HG03432 (cell line): ENCODE measurements at regions not wholly inside any gene's neighbourhood (a gene's known extent, or its start where the extent isn't known, plus 50 kb on each side); places are given as distances from the start of the nearest gene placed in this dataset.
"Not testable (repeated sequence)": the region's sequence is repeated elsewhere in the genome, so short reads cannot be mapped to it uniquely, and the experiment has no call there.

Experiments
- ATAC-seq: cut with Tn5 transposase; IDR thresholded peaks from one replicate; pipeline ENCODE4 v1.9.1; 2021; ENCODE audit warnings: mild to moderate bottlenecking, moderate library complexity; ENCODE audit not compliant: unreplicated experiment

- ATAC-seq: no peak
Observed at GRCh38 chr2:55811048-55811447, 112.5 kb downstream of the EFEMP1 start.

GRCh38 chr2:55810622-55811020, 113.0 kb downstream of the EFEMP1 start:
- no peak for ATAC-seq

- no peak for ATAC-seq
Observed at GRCh38 chr2:55809875-55810621, 113.5 kb downstream of the EFEMP1 start.

- no peak for ATAC-seq
Observed at GRCh38 chr2:55807900-55808299, 114.3 kb upstream of the PNPT1 start.

GRCh38 chr2:55805686-55806085, 112.0 kb upstream of the PNPT1 start:
- ATAC-seq: no peak

GRCh38 chr2:55804535-55804934, 110.9 kb upstream of the PNPT1 start:
- no peak for ATAC-seq

- ATAC-seq: no peak
Observed at GRCh38 chr2:55802067-55802466, 108.4 kb upstream of the PNPT1 start.

GRCh38 chr2:55801436-55801835, 107.8 kb upstream of the PNPT1 start:
- ATAC-seq: no peak

GRCh38 chr2:55799624-55800023, 106.0 kb upstream of the PNPT1 start:
- ATAC-seq: not testable (repeated sequence)

GRCh38 chr2:55796121-55796520, 102.5 kb upstream of the PNPT1 start:
- no peak for ATAC-seq

GRCh38 chr2:55793602-55794001, 100.0 kb upstream of the PNPT1 start:
- ATAC-seq: not testable (repeated sequence)

- ATAC-seq: no peak
Observed at GRCh38 chr2:55786280-55786679, 92.6 kb upstream of the PNPT1 start.

- ATAC-seq: not testable (repeated sequence)
Observed at GRCh38 chr2:55783751-55784150, 90.1 kb upstream of the PNPT1 start.

- peak; percentile 32 for ATAC-seq
Observed at GRCh38 chr2:55782528-55783173, 89.0 kb upstream of the PNPT1 start.

GRCh38 chr2:55781542-55781941, 87.9 kb upstream of the PNPT1 start:
- no peak for ATAC-seq

- no peak for ATAC-seq
Observed at GRCh38 chr2:55780697-55781096, 87.1 kb upstream of the PNPT1 start.

- ATAC-seq: peak; percentile 38
Observed at GRCh38 chr2:55779459-55780421, 86.1 kb upstream of the PNPT1 start.

GRCh38 chr2:55776966-55777365, 83.3 kb upstream of the PNPT1 start:
- ATAC-seq: no peak

GRCh38 chr2:55776479-55776878, 82.8 kb upstream of the PNPT1 start:
- ATAC-seq: no peak

- no peak for ATAC-seq
Observed at GRCh38 chr2:55775828-55776227, 82.2 kb upstream of the PNPT1 start.

- ATAC-seq: not testable (repeated sequence)
Observed at GRCh38 chr2:55773651-55774050, 80.0 kb upstream of the PNPT1 start.
